Endothelial cell of umbilical vein (primary cell): ENCODE measurements at regions not wholly inside any gene's neighbourhood (a gene's known extent, or its start where the extent isn't known, plus 50 kb on each side); places are given as distances from the start of the nearest gene placed in this dataset.

Source experiments
- EZH2 ChIP-seq: IDR thresholded peaks from 2 replicates; pipeline ENCODE4 v1.6.1; 2012; ENCODE audit warnings: borderline replicate concordance, low read depth, mild to moderate bottlenecking, moderate library complexity, low read length, inconsistent platforms; ENCODE audit not compliant: severe bottlenecking
- GATA2 ChIP-seq: IDR thresholded peaks from 2 replicates; pipeline ENCODE4 v1.7.0; 2011; ENCODE audit warnings: low read depth, mild to moderate bottlenecking, moderate library complexity, mixed read lengths, low read length; ENCODE audit not compliant: insufficient read length, insufficient read depth
- MAX ChIP-seq: IDR thresholded peaks from 2 replicates; pipeline ENCODE4 v1.6.1; 2011; ENCODE audit not compliant: insufficient read depth, insufficient read length
- POLR2A ChIP-seq: IDR thresholded peaks from 2 replicates; pipeline ENCODE4 v1.6.1; 2012; ENCODE audit warnings: low read depth, mild to moderate bottlenecking, control low read depth, low read length
- POLR2AphosphoS5 ChIP-seq: IDR thresholded peaks from 2 replicates; pipeline ENCODE4 v1.6.1; 2012; ENCODE audit warnings: low read depth, mild to moderate bottlenecking, control low read depth, low read length, moderate library complexity; ENCODE audit not compliant: insufficient read depth
- TF ChIP-seq, protein P1 (sequence below), 2 donors: IDR thresholded peaks; 1 replicate in 1 of 2; 2 replicates in 1 of 2; pipeline ENCODE4 v1.5.1; 2011; ENCODE audit warnings: low read length in 2 of 2, mild to moderate bottlenecking in 2 of 2, moderate library complexity in 2 of 2, control low read depth in 1 of 2, inconsistent platforms in 1 of 2, low read depth in 1 of 2; ENCODE audit not compliant: insufficient read depth in 1 of 2; ENCODE audit errors: extremely low read depth in 1 of 2

- TF ChIP-seq POLR2AphosphoS5 (no peak), POLR2A (no peak), MAX (no peak), EZH2 (no peak), GATA2 (no peak)
- TF ChIP-seq, protein P1, sequence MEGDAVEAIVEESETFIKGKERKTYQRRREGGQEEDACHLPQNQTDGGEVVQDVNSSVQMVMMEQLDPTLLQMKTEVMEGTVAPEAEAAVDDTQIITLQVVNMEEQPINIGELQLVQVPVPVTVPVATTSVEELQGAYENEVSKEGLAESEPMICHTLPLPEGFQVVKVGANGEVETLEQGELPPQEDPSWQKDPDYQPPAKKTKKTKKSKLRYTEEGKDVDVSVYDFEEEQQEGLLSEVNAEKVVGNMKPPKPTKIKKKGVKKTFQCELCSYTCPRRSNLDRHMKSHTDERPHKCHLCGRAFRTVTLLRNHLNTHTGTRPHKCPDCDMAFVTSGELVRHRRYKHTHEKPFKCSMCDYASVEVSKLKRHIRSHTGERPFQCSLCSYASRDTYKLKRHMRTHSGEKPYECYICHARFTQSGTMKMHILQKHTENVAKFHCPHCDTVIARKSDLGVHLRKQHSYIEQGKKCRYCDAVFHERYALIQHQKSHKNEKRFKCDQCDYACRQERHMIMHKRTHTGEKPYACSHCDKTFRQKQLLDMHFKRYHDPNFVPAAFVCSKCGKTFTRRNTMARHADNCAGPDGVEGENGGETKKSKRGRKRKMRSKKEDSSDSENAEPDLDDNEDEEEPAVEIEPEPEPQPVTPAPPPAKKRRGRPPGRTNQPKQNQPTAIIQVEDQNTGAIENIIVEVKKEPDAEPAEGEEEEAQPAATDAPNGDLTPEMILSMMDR (IDR thresholded peaks at IDR 0.05; ENCODE audit: extremely low read depth in 1 of 2, insufficient read depth in 1 of 2, low read depth in 1 of 2, low read length in 2 of 2) = no peak
Measured at GRCh38 chr3:17932136-17932771, 189.8 kb upstream of the TBC1D5 start.
